Effector memory CD8-positive, alpha-beta T cell (primary cell): ENCODE measurements at regions not wholly inside any gene's neighbourhood (a gene's known extent, or its start where the extent isn't known, plus 50 kb on each side); places are given as distances from the start of the nearest gene placed in this dataset.
"Not testable (repeated sequence)": the region's sequence is repeated elsewhere in the genome, so short reads cannot be mapped to it uniquely, and the experiment has no call there.

Source experiments
- ATAC-seq: fragments of 150-1000 bp; cut with Tn5 transposase; replicated peaks from 2 replicates; pipeline ENCODE4 v1.10.0; 2021; ENCODE audit warnings: mild to moderate bottlenecking, moderate library complexity
- DNase-seq, 3 experiments: peaks; one replicate each; pipeline ENCODE4 v3.0.0; 2021
- H3K27ac Mint-ChIP-seq, 2 donors: one replicate each; pipeline ENCODE4 v1.8.0; 2022; ENCODE audit warnings: mild to moderate bottlenecking in 2 of 2, mixed read lengths in 2 of 2, moderate library complexity in 2 of 2
- H3K27me3 Mint-ChIP-seq, 2 donors: one replicate each; pipeline ENCODE4 v1.8.0; 2022; ENCODE audit warnings: mixed read lengths in 2 of 2
- H3K36me3 Mint-ChIP-seq: one replicate; pipeline ENCODE4 v1.8.0; 2022; ENCODE audit warnings: mild to moderate bottlenecking, moderate library complexity, mixed read lengths; ENCODE audit not compliant: insufficient read depth
- H3K4me1 Mint-ChIP-seq, 2 donors: one replicate each; pipeline ENCODE4 v1.8.0; 2022; ENCODE audit warnings: low read depth in 2 of 2, mixed read lengths in 2 of 2
- H3K4me3 Mint-ChIP-seq, 2 donors: one replicate each; pipeline ENCODE4 v1.8.0; 2022; ENCODE audit warnings: mild to moderate bottlenecking in 2 of 2, mixed read lengths in 2 of 2, moderate library complexity in 2 of 2
- H3K9me3 Mint-ChIP-seq, 2 donors: one replicate each; pipeline ENCODE4 v1.8.0; 2022; ENCODE audit warnings: mixed read lengths in 2 of 2

DNA sequence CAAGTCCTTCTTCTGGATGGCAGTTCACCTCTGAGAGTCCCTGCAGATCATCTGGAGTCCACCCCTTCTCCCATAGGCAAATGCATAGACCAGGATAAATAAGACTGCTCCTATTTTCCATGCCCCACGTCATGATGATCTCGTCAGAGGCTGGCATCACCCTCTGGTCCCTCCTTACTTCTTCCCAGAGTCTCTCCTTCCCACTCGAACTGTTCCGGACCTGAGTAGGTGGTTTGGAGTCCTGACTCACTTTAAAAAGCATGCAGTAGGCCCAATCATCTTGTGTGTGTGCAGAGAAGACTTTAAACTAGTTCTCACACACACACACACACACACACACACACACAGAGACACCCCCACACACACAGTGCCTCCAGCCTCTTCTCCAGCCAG is 72.0 kb downstream of the SOX9 start:
- DNase-seq = no peak
- H3K9me3 Mint-ChIP-seq = peaks cover 7 to 10% of the 10 kb centered on the region in 2 donors
- no peaks in the 10 kb centered on the region for H3K4me1 Mint-ChIP-seq
- no peaks in the 10 kb centered on the region for H3K27me3 Mint-ChIP-seq
- H3K4me3 Mint-ChIP-seq = no peak overlapping the region
- H3K36me3 Mint-ChIP-seq = no peaks in the 10 kb centered on the region
- H3K27ac Mint-ChIP-seq = no peak overlapping the region
- no peak for ATAC-seq

DNA sequence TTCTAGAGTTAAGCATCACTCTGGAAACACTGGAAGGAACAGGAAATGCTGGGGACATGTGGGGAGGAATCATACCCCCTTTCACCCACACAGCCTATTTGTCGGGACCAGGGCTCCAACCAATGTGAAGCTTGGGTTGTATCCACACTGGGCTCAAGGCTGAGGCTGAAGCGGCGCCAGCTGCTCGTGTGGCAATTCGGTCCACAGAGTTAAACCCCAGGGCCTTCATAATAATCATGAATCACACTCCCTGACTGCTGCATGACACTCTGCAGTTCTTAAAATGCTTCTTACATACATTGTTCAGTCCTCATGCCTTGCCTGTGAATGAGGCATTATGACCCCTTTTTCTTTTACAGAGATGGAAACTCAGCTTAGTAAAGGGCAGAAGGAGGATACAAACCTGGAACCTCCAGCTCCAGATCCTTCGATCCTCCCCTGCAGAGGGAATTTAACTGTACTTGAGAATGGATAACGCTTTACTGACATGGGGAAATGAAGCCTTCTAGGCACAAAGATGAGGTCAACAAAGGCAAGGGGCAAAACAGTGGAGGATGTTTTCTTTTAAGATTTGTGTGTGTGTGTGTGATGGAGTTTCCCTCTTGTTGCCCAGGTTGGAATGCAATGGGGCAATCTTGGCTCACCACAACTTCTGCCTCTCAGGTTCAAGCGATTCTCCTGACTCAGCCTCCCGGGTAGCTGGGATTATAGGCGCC is 72.7 kb downstream of the SOX9 start:
- no peak overlapping the region for H3K4me3 Mint-ChIP-seq

DNA sequence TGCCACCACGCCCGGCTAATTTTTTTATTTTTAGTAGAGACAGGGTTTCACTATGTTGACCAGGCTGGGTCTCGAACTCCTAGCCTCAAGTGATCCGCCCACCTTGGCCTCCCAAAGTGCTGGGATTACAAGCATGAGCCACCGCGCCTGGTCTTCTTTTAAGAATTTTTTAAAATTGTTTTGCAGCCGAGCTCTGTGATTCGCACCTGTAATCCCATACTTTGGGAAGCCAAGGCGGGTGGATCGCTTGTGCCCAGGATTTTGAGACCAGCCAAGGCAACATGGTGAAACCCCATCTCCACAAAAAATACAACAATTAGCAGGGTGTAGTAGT is 73.3 kb downstream of the SOX9 start:
- H3K4me3 Mint-ChIP-seq, H3K4me1 Mint-ChIP-seq, ATAC-seq, H3K27ac Mint-ChIP-seq, H3K27me3 Mint-ChIP-seq, DNase-seq, H3K36me3 Mint-ChIP-seq: not testable (repeated sequence)
- H3K9me3 Mint-ChIP-seq = peaks cover 7 to 10% of the 10 kb centered on the region in 2 donors

More for the DNA sequence above, 72.7 kb downstream of the SOX9 start:
- no peaks in the 10 kb centered on the region for H3K27me3 Mint-ChIP-seq
- DNase-seq (no peak), ATAC-seq (no peak)
- H3K36me3 Mint-ChIP-seq = no peaks in the 10 kb centered on the region
- no peak overlapping the region for H3K27ac Mint-ChIP-seq
- no peaks in the 10 kb centered on the region for H3K4me1 Mint-ChIP-seq
- peaks cover 7 to 10% of the 10 kb centered on the region in 2 donors for H3K9me3 Mint-ChIP-seq

DNA sequence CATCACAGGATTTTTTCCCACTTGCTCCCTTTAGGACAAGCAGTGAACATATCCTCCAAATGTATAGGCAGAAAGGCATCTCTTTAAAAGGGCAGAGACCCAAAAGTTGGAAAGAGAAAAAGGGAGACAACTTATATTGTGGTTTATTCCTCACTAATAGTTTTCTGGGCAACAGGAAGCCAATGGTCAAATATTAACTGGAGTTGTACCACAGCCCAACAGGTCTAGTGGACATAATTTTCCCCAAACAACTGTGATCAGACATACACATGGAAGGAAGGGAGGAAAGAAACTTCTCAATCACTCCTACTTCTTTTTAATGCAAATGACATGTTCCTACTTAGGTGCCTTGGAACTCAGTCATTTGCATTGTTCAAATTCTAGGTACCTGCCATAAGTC is 78.4 kb downstream of the SOX9 start:
- no peaks in the 10 kb centered on the region for H3K4me1 Mint-ChIP-seq
- no peaks in the 10 kb centered on the region for H3K27me3 Mint-ChIP-seq
- H3K9me3 Mint-ChIP-seq = peaks cover 7% of the 10 kb centered on the region in 2 donors
- H3K36me3 Mint-ChIP-seq = no peaks in the 10 kb centered on the region
- DNase-seq = no peak
- H3K27ac Mint-ChIP-seq = no peak overlapping the region
- ATAC-seq = no peak
- H3K4me3 Mint-ChIP-seq = no peak overlapping the region

DNA sequence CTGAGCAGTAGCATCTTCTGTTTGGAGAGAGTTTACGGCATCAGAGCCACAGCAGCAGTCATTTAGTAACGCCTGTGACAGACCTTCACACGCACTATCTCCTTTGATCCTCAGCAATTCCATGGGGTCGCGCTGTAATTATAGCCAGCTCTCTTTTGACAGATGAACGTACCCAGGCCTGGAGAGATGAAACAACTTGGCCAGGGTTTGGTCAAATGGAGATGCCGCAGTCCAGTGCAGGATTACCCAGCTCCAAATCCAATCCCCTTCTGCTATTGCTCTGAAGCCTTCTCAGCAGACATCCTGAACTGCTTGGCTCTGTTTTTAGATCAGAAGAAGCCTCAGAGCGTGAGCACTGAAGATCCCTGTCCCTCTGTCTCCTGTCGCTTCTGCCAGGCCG is 83.9 kb downstream of the SOX9 start:
- DNase-seq (no peak), ATAC-seq (no peak)
- Mint-ChIP-seq H3K36me3 (no peaks in the 10 kb centered on the region), H3K27me3 (no peaks in the 10 kb centered on the region), H3K4me1 (no peaks in the 10 kb centered on the region), H3K9me3 (peaks cover 0 to 2% of the 10 kb centered on the region in 2 donors), H3K27ac (no peak overlapping the region), H3K4me3 (no peak overlapping the region)

DNA sequence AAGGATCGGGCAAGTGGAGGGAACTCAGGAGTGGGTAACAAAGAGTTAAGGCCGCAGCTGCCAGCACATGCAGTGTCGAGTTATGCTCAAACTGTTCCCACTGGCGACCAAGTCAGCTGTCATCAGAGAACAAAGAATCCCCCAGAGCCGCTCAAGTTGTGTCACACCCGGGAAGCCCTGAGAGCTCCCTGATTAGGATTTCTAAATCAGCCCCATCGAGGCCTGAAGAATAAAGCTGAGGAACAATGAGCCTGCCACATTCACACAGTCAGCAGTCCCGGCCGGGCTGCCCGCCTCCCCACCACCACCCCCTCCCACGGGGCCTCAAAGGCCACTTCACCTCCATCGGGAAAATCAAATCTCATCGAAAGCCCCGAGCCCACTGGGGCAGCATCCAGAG is 84.5 kb downstream of the SOX9 start:
- H3K36me3 Mint-ChIP-seq = no peaks in the 10 kb centered on the region
- DNase-seq (no peak), ATAC-seq (no peak)
- H3K9me3 Mint-ChIP-seq = peaks cover 0 to 2% of the 10 kb centered on the region in 2 donors
- no peak overlapping the region for H3K4me3 Mint-ChIP-seq
- H3K27me3 Mint-ChIP-seq = no peaks in the 10 kb centered on the region
- H3K4me1 Mint-ChIP-seq = no peaks in the 10 kb centered on the region
- H3K27ac Mint-ChIP-seq = no peak overlapping the region

DNA sequence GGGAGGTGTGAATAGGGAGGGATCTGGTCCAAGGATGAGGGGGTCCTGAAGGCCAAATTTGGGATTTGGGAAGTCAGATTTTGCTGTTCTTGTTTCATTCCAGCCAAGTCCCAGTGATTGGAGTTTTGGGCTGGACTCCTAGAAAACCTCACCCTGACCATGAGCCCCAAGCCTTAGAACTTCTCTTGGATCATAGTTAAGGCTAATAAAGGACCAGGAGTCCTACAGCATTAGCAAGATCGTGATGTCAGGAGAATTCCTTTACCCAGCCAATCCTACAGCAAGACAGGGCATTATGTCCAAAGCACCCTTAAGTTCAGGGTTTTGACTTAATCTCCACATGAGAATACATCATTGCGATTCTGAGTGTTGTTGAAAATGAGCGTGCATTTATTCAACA is 85.0 kb downstream of the SOX9 start:
- Mint-ChIP-seq H3K27ac (no peak overlapping the region), H3K4me1 (no peaks in the 10 kb centered on the region), H3K27me3 (no peaks in the 10 kb centered on the region), H3K36me3 (no peaks in the 10 kb centered on the region), H3K4me3 (no peak overlapping the region), H3K9me3 (peaks cover 0 to 2% of the 10 kb centered on the region in 2 donors)
- DNase-seq (no peak), ATAC-seq (no peak)

DNA sequence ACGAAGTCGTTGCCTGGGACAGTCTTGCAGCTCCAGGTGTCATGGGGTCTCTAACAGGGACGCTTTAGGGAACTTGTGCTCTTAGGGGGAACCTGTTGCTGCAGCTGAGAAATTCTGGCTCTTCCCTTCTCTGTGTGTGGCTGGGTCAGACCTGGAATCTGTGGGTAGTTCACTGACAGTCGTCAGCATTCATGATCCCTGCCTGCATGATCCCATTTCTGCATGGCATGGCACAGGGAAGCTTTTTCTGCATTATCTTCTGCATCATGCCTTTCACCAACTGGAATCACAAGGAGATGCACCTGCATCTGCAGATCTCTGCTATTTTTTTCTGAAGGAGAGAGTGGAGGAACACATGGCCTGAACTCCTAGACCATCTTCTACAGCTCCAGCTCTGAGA is 85.6 kb downstream of the SOX9 start:
- Mint-ChIP-seq H3K4me1 (no peaks in the 10 kb centered on the region), H3K9me3 (peaks cover 0 to 2% of the 10 kb centered on the region in 2 donors), H3K27me3 (no peaks in the 10 kb centered on the region), H3K27ac (no peak overlapping the region), H3K4me3 (no peak overlapping the region), H3K36me3 (no peaks in the 10 kb centered on the region)
- DNase-seq (no peak), ATAC-seq (no peak)

DNA sequence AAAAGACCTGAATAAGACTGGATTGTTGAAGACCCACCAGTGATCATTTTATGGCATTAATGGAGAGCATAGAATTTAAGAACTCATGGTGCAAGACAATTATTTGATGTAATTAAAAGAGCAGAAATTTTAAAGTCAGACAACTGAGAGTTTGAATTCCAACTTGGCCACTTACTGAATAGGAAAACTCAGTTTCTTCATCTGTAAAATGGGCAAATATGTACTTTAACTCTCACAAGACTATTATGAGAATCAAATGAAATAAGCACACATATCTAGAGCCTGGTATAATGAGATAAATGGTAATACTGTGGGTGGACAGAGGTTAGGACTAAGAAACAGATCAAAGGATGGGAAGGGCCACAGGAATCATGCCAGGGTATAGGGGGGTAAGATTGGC is 88.0 kb downstream of the SOX9 start:
- DNase-seq = no peak
- no peak overlapping the region for H3K27ac Mint-ChIP-seq
- peaks cover 4 to 5% of the 10 kb centered on the region in 2 donors for H3K9me3 Mint-ChIP-seq
- H3K4me1 Mint-ChIP-seq = no peaks in the 10 kb centered on the region
- no peaks in the 10 kb centered on the region for H3K27me3 Mint-ChIP-seq
- no peak overlapping the region for H3K4me3 Mint-ChIP-seq
- ATAC-seq = no peak
- no peaks in the 10 kb centered on the region for H3K36me3 Mint-ChIP-seq

DNA sequence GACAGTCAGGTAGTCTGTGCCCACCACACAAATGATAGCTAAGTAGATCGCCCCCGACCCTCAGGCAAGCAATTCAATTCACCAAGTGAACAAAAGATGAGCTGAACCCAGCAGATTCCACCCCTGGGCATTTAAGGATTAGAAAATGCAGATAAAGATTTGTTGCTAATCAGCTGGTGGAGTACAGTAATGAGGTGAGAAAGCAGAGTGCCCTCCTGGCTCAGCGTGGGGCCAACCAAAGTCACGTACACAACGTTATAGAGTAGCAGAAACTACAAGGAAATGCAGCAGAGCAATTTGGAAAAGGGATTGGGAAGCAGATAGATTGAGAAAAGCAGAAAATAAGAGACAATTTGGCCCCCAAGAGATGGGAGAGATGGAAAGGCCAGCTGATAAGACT is 91.2 kb downstream of the SOX9 start:
- ATAC-seq (no peak), DNase-seq (no peak)
- Mint-ChIP-seq H3K36me3 (no peaks in the 10 kb centered on the region), H3K27ac (no peak overlapping the region), H3K27me3 (no peaks in the 10 kb centered on the region), H3K9me3 (peaks cover 5 to 8% of the 10 kb centered on the region in 2 donors), H3K4me3 (no peak overlapping the region), H3K4me1 (no peaks in the 10 kb centered on the region)

DNA sequence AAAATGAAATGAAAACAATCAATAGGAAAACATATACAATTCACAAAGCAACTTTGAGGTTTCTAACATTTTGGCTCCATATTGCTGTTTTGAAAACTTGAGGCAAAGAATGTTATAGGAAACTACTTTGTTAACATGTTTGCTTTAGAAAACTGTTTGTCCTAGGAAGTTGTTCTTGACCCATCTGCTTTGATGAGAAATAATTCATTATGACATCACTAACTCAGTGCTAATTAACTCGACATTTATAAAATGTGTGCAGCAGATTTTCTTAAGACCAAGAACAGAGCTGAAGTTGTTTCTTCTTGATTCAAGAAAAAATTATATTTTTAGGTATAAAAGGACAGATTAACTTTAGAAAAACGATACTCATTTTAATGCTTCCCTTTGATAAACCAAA is 94.7 kb downstream of the SOX9 start:
- peaks cover 14 to 23% of the 10 kb centered on the region in 2 donors for H3K27me3 Mint-ChIP-seq

DNA sequence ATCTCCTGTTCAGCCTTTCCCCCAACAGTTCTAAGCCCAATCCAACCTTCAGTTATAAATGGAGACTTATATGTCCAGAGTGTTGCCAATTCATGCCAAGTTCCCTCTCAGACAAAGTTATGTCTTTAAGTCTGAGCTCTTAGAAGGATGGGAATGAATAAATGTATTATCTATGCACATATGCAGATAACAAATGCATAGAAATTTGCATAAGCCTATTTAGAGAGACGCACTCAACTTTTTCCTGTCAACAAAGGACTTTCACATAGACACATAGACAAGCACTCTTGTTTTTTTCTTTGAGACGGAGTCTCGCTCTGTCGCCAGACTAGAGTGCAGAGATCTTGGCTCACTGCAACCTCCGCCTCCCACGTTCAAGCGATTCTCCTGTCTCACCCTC is 95.1 kb downstream of the SOX9 start:
- peaks cover 8 to 10% of the 10 kb centered on the region in 2 donors for H3K9me3 Mint-ChIP-seq
- no peaks in the 10 kb centered on the region for H3K4me1 Mint-ChIP-seq
- no peaks in the 10 kb centered on the region for H3K36me3 Mint-ChIP-seq
- no peak for ATAC-seq
- peaks cover 14 to 28% of the 10 kb centered on the region in 2 donors for H3K27me3 Mint-ChIP-seq
- no peak overlapping the region for H3K4me3 Mint-ChIP-seq
- no peak overlapping the region for H3K27ac Mint-ChIP-seq
- DNase-seq = no peak

More for the DNA sequence above, 94.7 kb downstream of the SOX9 start:
- no peak overlapping the region for H3K27ac Mint-ChIP-seq
- peaks cover 8 to 10% of the 10 kb centered on the region in 2 donors for H3K9me3 Mint-ChIP-seq
- H3K4me1 Mint-ChIP-seq = no peaks in the 10 kb centered on the region
- H3K4me3 Mint-ChIP-seq = no peak overlapping the region
- DNase-seq = no peak
- no peaks in the 10 kb centered on the region for H3K36me3 Mint-ChIP-seq
- ATAC-seq = no peak

DNA sequence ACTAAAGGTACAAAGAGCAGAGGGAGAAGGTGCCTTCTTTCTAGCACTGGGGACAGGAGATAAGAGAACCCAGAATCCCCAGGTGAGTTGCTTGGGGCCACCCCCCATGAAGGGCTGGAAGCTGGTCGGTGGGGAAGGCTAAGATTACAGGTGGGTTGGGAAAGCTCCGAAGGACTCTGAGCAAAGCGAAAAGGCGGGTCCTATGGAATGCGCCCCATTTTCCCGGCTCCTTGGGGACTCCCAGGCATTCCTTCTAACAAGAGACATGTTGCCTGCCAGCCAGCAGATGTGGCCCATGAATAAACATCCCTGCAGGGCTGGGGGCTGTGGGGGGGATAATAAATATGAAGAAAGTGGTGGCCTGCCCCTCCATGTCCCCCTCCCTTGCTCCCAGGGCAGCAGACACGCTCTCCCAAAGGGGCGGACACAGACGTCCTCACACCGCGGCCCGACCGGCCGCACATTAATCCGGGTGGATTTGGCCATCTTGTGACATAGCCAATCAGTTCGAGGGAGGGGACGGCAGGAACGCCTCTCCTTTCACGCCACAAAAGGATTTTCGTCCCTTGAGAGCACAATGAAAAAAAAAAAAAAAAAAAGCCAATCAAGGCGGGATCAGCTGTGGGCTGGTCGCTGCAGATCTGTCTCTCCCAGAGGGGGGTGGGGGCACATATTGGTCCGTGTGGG is 98.5 kb downstream of the SOX9 start:
- H3K36me3 Mint-ChIP-seq = no peaks in the 10 kb centered on the region
- H3K9me3 Mint-ChIP-seq = peaks cover 0 to 6% of the 10 kb centered on the region in 2 donors
- H3K27ac Mint-ChIP-seq = no peak overlapping the region
- no peak for ATAC-seq
- no peaks in the 10 kb centered on the region for H3K4me1 Mint-ChIP-seq
- peaks cover 14 to 31% of the 10 kb centered on the region in 2 donors for H3K27me3 Mint-ChIP-seq
- no peak overlapping the region for H3K4me3 Mint-ChIP-seq
- no peak for DNase-seq

DNA sequence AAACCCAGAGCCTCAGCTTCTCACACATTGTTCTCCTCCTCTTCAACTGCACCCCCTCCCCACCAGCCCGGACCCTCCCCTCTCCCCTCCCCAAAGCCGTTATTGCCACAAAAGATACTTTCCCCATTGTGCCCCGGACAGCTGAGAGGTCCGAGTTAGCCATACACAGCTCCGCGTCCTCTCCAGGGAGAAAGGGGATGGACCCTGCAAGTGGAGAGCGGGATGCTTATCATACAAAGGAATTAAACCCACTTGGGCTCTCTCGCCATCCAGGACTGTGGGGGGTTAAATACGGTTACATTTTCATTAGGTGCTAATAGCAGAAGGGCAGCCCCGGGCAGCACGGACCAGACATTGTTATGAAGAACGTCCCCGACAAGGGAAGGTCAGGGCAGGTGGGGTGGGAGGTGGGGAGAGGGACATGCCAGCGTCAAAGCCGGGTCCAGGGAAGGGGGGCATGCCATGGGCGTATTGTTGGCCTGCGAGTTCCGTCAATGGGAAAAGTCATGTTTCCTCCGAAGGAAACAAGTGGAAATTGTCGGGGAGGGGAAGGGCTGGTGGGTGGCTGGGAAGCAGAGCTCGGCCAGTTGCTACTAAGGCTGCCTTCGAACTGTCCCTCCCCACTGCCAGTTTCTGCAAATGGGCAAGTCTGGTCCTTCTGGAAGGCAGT is 99.1 kb downstream of the SOX9 start:
- Mint-ChIP-seq H3K4me1 (no peaks in the 10 kb centered on the region), H3K27ac (no peak overlapping the region)

More for the DNA sequence above, 99.1 kb downstream of the SOX9 start:
- Mint-ChIP-seq H3K9me3 (peaks cover 0 to 6% of the 10 kb centered on the region in 2 donors), H3K27me3 (peaks cover 14 to 31% of the 10 kb centered on the region in 2 donors), H3K36me3 (no peaks in the 10 kb centered on the region), H3K4me3 (no peak overlapping the region)
- no peak for ATAC-seq
- DNase-seq = no peak
